ENCODE measurements at regions not wholly inside any gene's neighbourhood (a gene's known extent, or its start where the extent isn't known, plus 50 kb on each side); places are given as distances from the start of the nearest gene placed in this dataset.

- H3K4me2 ChIP-seq = no peak overlapping the region
- no peak overlapping the region for H3K4me3 ChIP-seq
- H3K9me3 ChIP-seq = no peaks in the 10 kb centered on the region
- no peaks in the 10 kb centered on the region for H4K20me1 ChIP-seq
- no peaks in the 10 kb centered on the region for H3K36me3 ChIP-seq
- no peak overlapping the region for H3K9ac ChIP-seq
- TF ChIP-seq Cebpa-rat (IDR thresholded peaks at IDR 0.05) = no peak
- H3K27ac ChIP-seq = no peak overlapping the region
- H3K4me1 ChIP-seq = peaks cover 5% of the 10 kb centered on the region
- no peaks in the 10 kb centered on the region for H3K27me3 ChIP-seq
Observed at GRCh38 chr5:67305913-67306710, 109.5 kb upstream of the CD180 start.

- H3K4me1 ChIP-seq = peaks cover 8% of the 10 kb centered on the region
- no peak overlapping the region for H3K9ac ChIP-seq
- H3K9me3 ChIP-seq = no peaks in the 10 kb centered on the region
- no peaks in the 10 kb centered on the region for H3K36me3 ChIP-seq
- no peaks in the 10 kb centered on the region for H3K27me3 ChIP-seq
- no peak overlapping the region for H3K27ac ChIP-seq
- H3K4me2 ChIP-seq = no peak overlapping the region
- no peak for TF ChIP-seq Cebpa-rat (IDR thresholded peaks at IDR 0.05)
- H3K4me3 ChIP-seq = no peak overlapping the region
- H4K20me1 ChIP-seq = no peaks in the 10 kb centered on the region
Observed at GRCh38 chr5:67305401-67305800, 108.8 kb upstream of the CD180 start.

GRCh38 chr5:67303356-67303755 lies 106.8 kb upstream of the CD180 start:
- TF ChIP-seq Cebpa-rat (IDR thresholded peaks at IDR 0.05) = no peak
- Histone ChIP-seq H3K9me3 (no peaks in the 10 kb centered on the region), H3K27me3 (no peaks in the 10 kb centered on the region), H3K4me1 (peaks cover 8% of the 10 kb centered on the region), H3K9ac (no peak overlapping the region), H3K27ac (no peak overlapping the region), H3K4me2 (no peak overlapping the region), H3K36me3 (no peaks in the 10 kb centered on the region), H3K4me3 (no peak overlapping the region), H4K20me1 (no peaks in the 10 kb centered on the region)

GRCh38 chr5:67301285-67301903 lies 104.8 kb upstream of the CD180 start:
- Histone ChIP-seq H3K27ac (no peak overlapping the region), H3K9me3 (no peaks in the 10 kb centered on the region), H3K4me2 (peak overlapping the region; percentile 45), H4K20me1 (no peaks in the 10 kb centered on the region), H3K27me3 (no peaks in the 10 kb centered on the region), H3K9ac (no peak overlapping the region), H3K36me3 (no peaks in the 10 kb centered on the region), H3K4me3 (no peak overlapping the region), H3K4me1 (peaks cover 8% of the 10 kb centered on the region)
- TF ChIP-seq Cebpa-rat (IDR thresholded peaks at IDR 0.05) = no peak

- Histone ChIP-seq H3K9ac (no peak overlapping the region), H3K4me3 (no peak overlapping the region), H3K4me1 (peaks cover 8% of the 10 kb centered on the region), H3K9me3 (no peaks in the 10 kb centered on the region), H3K27me3 (no peaks in the 10 kb centered on the region), H3K36me3 (no peaks in the 10 kb centered on the region), H3K27ac (no peak overlapping the region), H3K4me2 (no peak overlapping the region), H4K20me1 (no peaks in the 10 kb centered on the region)
- TF ChIP-seq Cebpa-rat (IDR thresholded peaks at IDR 0.05) = no peak
Observed at GRCh38 chr5:67300326-67300725, 103.7 kb upstream of the CD180 start.

- no peaks in the 10 kb centered on the region for H3K36me3 ChIP-seq
Observed at GRCh38 chr5:67299231-67299735, 102.7 kb upstream of the CD180 start.

GRCh38 chr5:67297802-67298532 lies 101.4 kb upstream of the CD180 start:
- TF ChIP-seq Cebpa-rat (IDR thresholded peaks at IDR 0.05) = no peak

More at GRCh38 chr5:67299231-67299735, 102.7 kb upstream of the CD180 start:
- no peak for TF ChIP-seq Cebpa-rat (IDR thresholded peaks at IDR 0.05)
- H3K9ac ChIP-seq = no peak overlapping the region
- H3K27me3 ChIP-seq = no peaks in the 10 kb centered on the region
- H3K4me1 ChIP-seq = peaks cover 8% of the 10 kb centered on the region
- H3K4me3 ChIP-seq = no peak overlapping the region
- H4K20me1 ChIP-seq = no peaks in the 10 kb centered on the region
- no peak overlapping the region for H3K27ac ChIP-seq
- H3K4me2 ChIP-seq = no peak overlapping the region
- H3K9me3 ChIP-seq = no peaks in the 10 kb centered on the region

GRCh38 chr5:67297376-67297775 lies 100.8 kb upstream of the CD180 start:
- Histone ChIP-seq H3K9me3 (no peaks in the 10 kb centered on the region), H3K4me2 (no peak overlapping the region), H3K4me3 (no peak overlapping the region), H4K20me1 (no peaks in the 10 kb centered on the region), H3K9ac (no peak overlapping the region), H3K27me3 (no peaks in the 10 kb centered on the region), H3K27ac (no peak overlapping the region), H3K36me3 (no peaks in the 10 kb centered on the region), H3K4me1 (peaks cover 8% of the 10 kb centered on the region)
- no peak for TF ChIP-seq Cebpa-rat (IDR thresholded peaks at IDR 0.05)

More at GRCh38 chr5:67297802-67298532, 101.4 kb upstream of the CD180 start:
- no peak overlapping the region for H3K4me2 ChIP-seq
- no peak overlapping the region for H3K4me3 ChIP-seq
- no peaks in the 10 kb centered on the region for H3K27me3 ChIP-seq
- peaks cover 8% of the 10 kb centered on the region for H3K4me1 ChIP-seq
- H3K27ac ChIP-seq = no peak overlapping the region
- H3K36me3 ChIP-seq = no peaks in the 10 kb centered on the region
- H3K9ac ChIP-seq = no peak overlapping the region
- H3K9me3 ChIP-seq = no peaks in the 10 kb centered on the region
- no peaks in the 10 kb centered on the region for H4K20me1 ChIP-seq

GRCh38 chr5:67294266-67294938 lies 97.8 kb upstream of the CD180 start:
- no peak overlapping the region for H3K9ac ChIP-seq
- no peak overlapping the region for H3K4me3 ChIP-seq
- H4K20me1 ChIP-seq = no peaks in the 10 kb centered on the region
- H3K36me3 ChIP-seq = no peaks in the 10 kb centered on the region
- no peaks in the 10 kb centered on the region for H3K9me3 ChIP-seq
- no peak for TF ChIP-seq Cebpa-rat (IDR thresholded peaks at IDR 0.05)
- H3K4me1 ChIP-seq = no peaks in the 10 kb centered on the region
- H3K4me2 ChIP-seq = no peak overlapping the region
- H3K27ac ChIP-seq = no peak overlapping the region
- no peaks in the 10 kb centered on the region for H3K27me3 ChIP-seq

All from BLaER1 (cell line).